SK-N-SH treated with all-trans-retinoic acid at 6 μM for 48 hours (cell line): ENCODE measurements at regions not wholly inside any gene's neighbourhood (a gene's known extent, or its start where the extent isn't known, plus 50 kb on each side); places are given as distances from the start of the nearest gene placed in this dataset.

Experiments
- ATAC-seq: fragments of 200-7000 bp; cut with Tn5 transposase; 3 replicates; pipeline ENCODE4 v1.9.1; 2020; ENCODE audit warnings: mild to moderate bottlenecking, moderate library complexity
- ARNTL ChIP-seq: fragments of 450-650 bp; formaldehyde crosslinking; IDR thresholded peaks from 2 replicates; pipeline ENCODE4 v1.5.0; 2020; ENCODE audit warnings: low read depth, mild to moderate bottlenecking, moderate library complexity, borderline replicate concordance
- BACH2 ChIP-seq: fragments of 250-450 bp; sonication (Bioruptor Pico); IDR thresholded peaks from 2 replicates; pipeline ENCODE4 v1.9.0; 2021; ENCODE audit warnings: mild to moderate bottlenecking, borderline replicate concordance
- CSDC2 ChIP-seq: fragments of 250-450 bp; sonication (Bioruptor Pico); IDR thresholded peaks from 2 replicates; pipeline ENCODE4 v1.5.0; 2020; ENCODE audit warnings: mild to moderate bottlenecking, moderate library complexity
- ESRRG ChIP-seq: fragments of 250-450 bp; sonication (Bioruptor Pico); IDR thresholded peaks from 2 replicates; pipeline ENCODE4 v1.6.1; 2021; ENCODE audit warnings: mild to moderate bottlenecking
- GLIS3 ChIP-seq: fragments of 250-450 bp; sonication (Bioruptor Pico); IDR thresholded peaks from 2 replicates; pipeline ENCODE4 v1.5.0; 2020; ENCODE audit warnings: mild to moderate bottlenecking, moderate library complexity
- ISL1 ChIP-seq: fragments of 250-450 bp; sonication (Bioruptor Pico); IDR thresholded peaks from 2 replicates; pipeline ENCODE4 v2.1.2; 2022; ENCODE audit warnings: mild to moderate bottlenecking, moderate library complexity
- OSR1 ChIP-seq: fragments of 250-450 bp; sonication (Bioruptor Pico); IDR thresholded peaks from 2 replicates; pipeline ENCODE4 v1.8.0; 2022; ENCODE audit warnings: moderate library complexity, mild to moderate bottlenecking, inconsistent platforms
- PPARA ChIP-seq: fragments of 250-450 bp; sonication (Bioruptor Pico); IDR thresholded peaks from 2 replicates; pipeline ENCODE4 v1.5.0; 2020; ENCODE audit warnings: mild to moderate bottlenecking, borderline replicate concordance
- RARB ChIP-seq: fragments of 250-450 bp; sonication (Bioruptor Pico); IDR thresholded peaks from 2 replicates; pipeline ENCODE4 v1.8.0; 2021; ENCODE audit warnings: mild to moderate bottlenecking, moderate library complexity
- SNAI2 ChIP-seq: fragments of 250-450 bp; sonication (Bioruptor Pico); IDR thresholded peaks from 2 replicates; pipeline ENCODE4 v1.5.0; 2020; ENCODE audit warnings: mild to moderate bottlenecking, moderate library complexity
- TCF4 ChIP-seq: fragments of 250-450 bp; sonication (Bioruptor Pico); IDR thresholded peaks from 2 replicates; pipeline ENCODE4 v1.8.0; 2021; ENCODE audit warnings: mild to moderate bottlenecking, moderate library complexity, borderline replicate concordance
- TOX ChIP-seq: fragments of 250-450 bp; sonication (Bioruptor Pico); IDR thresholded peaks from 2 replicates; pipeline ENCODE4 v1.8.0; 2021; ENCODE audit warnings: mild to moderate bottlenecking, moderate library complexity, borderline replicate concordance
- ZC3H10 ChIP-seq: fragments of 250-450 bp; sonication (Bioruptor Pico); IDR thresholded peaks from 2 replicates; pipeline ENCODE4 v1.5.1; 2021; ENCODE audit warnings: mild to moderate bottlenecking, moderate library complexity
- ZFP3 ChIP-seq: fragments of 250-450 bp; sonication (Bioruptor Pico); IDR thresholded peaks from 2 replicates; pipeline ENCODE4 v1.5.0; 2020; ENCODE audit warnings: mild to moderate bottlenecking, moderate library complexity
- ZFP30 ChIP-seq: fragments of 450-650 bp; formaldehyde crosslinking; IDR thresholded peaks from 2 replicates; pipeline ENCODE4 v1.5.0; 2022; ENCODE audit warnings: mild to moderate bottlenecking, moderate library complexity
- ZNF565 ChIP-seq: fragments of 450-650 bp; formaldehyde crosslinking; conservative IDR thresholded peaks from 2 replicates; pipeline ENCODE4 v1.5.0; 2020; ENCODE audit warnings: low read depth, mild to moderate bottlenecking, moderate library complexity
- ZNF70 ChIP-seq: fragments of 450-650 bp; formaldehyde crosslinking; IDR thresholded peaks from 2 replicates; pipeline ENCODE4 v1.5.0; 2020; ENCODE audit warnings: mild to moderate bottlenecking, moderate library complexity
- ZNF8 ChIP-seq: fragments of 450-650 bp; formaldehyde crosslinking; IDR thresholded peaks from 2 replicates; pipeline ENCODE4 v1.5.0; 2020; ENCODE audit warnings: mild to moderate bottlenecking, moderate library complexity
- TF ChIP-seq, protein P1 (sequence below): fragments of 250-450 bp; sonication (Bioruptor Pico); IDR thresholded peaks from 2 replicates; pipeline ENCODE4 v1.5.1; 2021; ENCODE audit warnings: mild to moderate bottlenecking, moderate library complexity
- TF ChIP-seq, protein P2 (sequence below): fragments of 250-450 bp; sonication (Bioruptor Pico); IDR thresholded peaks from 2 replicates; pipeline ENCODE4 v1.8.0; 2021; ENCODE audit warnings: low read depth, mild to moderate bottlenecking, moderate library complexity, borderline replicate concordance
- TF ChIP-seq, protein P3 (sequence below): fragments of 250-450 bp; sonication (Bioruptor Pico); IDR thresholded peaks from 2 replicates; pipeline ENCODE4 v1.5.0; 2020; ENCODE audit warnings: mild to moderate bottlenecking, moderate library complexity
- TF ChIP-seq, protein P4 (sequence below): fragments of 250-450 bp; sonication (Bioruptor Pico); IDR thresholded peaks from 2 replicates; pipeline ENCODE4 v1.5.1; 2020; ENCODE audit warnings: low read depth, mild to moderate bottlenecking, moderate library complexity
- TF ChIP-seq, protein P5 (sequence below): fragments of 250-450 bp; sonication (Bioruptor Pico); IDR thresholded peaks from 2 replicates; pipeline ENCODE4 v1.8.0; 2020; ENCODE audit warnings: mild to moderate bottlenecking, moderate library complexity, borderline replicate concordance

DNA sequence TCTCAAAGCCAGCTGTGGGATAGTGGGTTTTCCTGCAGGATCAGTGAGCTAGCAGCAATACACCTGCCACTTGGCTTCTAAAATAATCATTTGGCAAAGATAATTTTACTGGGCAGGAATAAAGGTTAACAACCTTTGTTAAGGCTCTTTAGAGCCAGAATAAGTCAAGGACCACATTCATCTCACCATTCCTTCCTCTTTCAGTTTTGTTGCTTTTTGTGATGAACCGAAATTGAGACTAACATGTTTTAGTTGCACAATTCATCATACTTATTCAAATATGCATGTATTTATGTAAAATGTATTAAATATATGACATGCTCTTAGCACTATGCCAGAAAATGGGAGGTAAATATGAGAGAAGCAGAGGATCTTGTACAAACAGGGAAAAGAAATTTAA lies 824.4 kb upstream of the TYRP1 start:
- no peak for ATAC-seq
- TF ChIP-seq, protein P1, sequence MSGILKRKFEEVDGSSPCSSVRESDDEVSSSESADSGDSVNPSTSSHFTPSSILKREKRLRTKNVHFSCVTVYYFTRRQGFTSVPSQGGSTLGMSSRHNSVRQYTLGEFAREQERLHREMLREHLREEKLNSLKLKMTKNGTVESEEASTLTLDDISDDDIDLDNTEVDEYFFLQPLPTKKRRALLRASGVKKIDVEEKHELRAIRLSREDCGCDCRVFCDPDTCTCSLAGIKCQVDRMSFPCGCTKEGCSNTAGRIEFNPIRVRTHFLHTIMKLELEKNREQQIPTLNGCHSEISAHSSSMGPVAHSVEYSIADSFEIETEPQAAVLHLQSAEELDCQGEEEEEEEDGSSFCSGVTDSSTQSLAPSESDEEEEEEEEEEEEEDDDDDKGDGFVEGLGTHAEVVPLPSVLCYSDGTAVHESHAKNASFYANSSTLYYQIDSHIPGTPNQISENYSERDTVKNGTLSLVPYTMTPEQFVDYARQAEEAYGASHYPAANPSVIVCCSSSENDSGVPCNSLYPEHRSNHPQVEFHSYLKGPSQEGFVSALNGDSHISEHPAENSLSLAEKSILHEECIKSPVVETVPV (CRISPR knock-in tag), result no peak
- TF ChIP-seq ISL1 (CRISPR knock-in tag), result no peak
- no peak for TF ChIP-seq OSR1 (CRISPR knock-in tag)
- no peak for TF ChIP-seq ZC3H10 (CRISPR knock-in tag)
- TF ChIP-seq PPARA, result no peak
- TF ChIP-seq RARB (CRISPR knock-in tag), result no peak
- TF ChIP-seq TOX (CRISPR knock-in tag), result no peak
- TF ChIP-seq SNAI2, result no peak
- TF ChIP-seq, protein P2, sequence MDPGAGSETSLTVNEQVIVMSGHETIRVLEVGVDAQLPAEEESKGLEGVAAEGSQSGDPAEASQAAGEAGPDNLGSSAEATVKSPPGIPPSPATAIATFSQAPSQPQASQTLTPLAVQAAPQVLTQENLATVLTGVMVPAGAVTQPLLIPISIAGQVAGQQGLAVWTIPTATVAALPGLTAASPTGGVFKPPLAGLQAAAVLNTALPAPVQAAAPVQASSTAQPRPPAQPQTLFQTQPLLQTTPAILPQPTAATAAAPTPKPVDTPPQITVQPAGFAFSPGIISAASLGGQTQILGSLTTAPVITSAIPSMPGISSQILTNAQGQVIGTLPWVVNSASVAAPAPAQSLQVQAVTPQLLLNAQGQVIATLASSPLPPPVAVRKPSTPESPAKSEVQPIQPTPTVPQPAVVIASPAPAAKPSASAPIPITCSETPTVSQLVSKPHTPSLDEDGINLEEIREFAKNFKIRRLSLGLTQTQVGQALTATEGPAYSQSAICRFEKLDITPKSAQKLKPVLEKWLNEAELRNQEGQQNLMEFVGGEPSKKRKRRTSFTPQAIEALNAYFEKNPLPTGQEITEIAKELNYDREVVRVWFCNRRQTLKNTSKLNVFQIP, result no peak
- TF ChIP-seq, protein P3, sequence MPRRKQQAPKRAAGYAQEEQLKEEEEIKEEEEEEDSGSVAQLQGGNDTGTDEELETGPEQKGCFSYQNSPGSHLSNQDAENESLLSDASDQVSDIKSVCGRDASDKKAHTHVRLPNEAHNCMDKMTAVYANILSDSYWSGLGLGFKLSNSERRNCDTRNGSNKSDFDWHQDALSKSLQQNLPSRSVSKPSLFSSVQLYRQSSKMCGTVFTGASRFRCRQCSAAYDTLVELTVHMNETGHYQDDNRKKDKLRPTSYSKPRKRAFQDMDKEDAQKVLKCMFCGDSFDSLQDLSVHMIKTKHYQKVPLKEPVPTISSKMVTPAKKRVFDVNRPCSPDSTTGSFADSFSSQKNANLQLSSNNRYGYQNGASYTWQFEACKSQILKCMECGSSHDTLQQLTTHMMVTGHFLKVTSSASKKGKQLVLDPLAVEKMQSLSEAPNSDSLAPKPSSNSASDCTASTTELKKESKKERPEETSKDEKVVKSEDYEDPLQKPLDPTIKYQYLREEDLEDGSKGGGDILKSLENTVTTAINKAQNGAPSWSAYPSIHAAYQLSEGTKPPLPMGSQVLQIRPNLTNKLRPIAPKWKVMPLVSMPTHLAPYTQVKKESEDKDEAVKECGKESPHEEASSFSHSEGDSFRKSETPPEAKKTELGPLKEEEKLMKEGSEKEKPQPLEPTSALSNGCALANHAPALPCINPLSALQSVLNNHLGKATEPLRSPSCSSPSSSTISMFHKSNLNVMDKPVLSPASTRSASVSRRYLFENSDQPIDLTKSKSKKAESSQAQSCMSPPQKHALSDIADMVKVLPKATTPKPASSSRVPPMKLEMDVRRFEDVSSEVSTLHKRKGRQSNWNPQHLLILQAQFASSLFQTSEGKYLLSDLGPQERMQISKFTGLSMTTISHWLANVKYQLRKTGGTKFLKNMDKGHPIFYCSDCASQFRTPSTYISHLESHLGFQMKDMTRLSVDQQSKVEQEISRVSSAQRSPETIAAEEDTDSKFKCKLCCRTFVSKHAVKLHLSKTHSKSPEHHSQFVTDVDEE (CRISPR knock-in tag), result no peak
- no peak for TF ChIP-seq BACH2 (CRISPR knock-in tag)
- TF ChIP-seq ZFP30 (CRISPR knock-in tag), result no peak
- no peak for TF ChIP-seq ZFP3 (CRISPR knock-in tag)
- no peak for TF ChIP-seq ZNF565 (CRISPR knock-in tag)
- TF ChIP-seq CSDC2, result no peak
- no peak for TF ChIP-seq ARNTL (CRISPR knock-in tag)
- no peak for TF ChIP-seq TCF4 (CRISPR knock-in tag)
- TF ChIP-seq ESRRG (CRISPR knock-in tag), result no peak
- TF ChIP-seq, all 23 proteins: peak for 0

DNA sequence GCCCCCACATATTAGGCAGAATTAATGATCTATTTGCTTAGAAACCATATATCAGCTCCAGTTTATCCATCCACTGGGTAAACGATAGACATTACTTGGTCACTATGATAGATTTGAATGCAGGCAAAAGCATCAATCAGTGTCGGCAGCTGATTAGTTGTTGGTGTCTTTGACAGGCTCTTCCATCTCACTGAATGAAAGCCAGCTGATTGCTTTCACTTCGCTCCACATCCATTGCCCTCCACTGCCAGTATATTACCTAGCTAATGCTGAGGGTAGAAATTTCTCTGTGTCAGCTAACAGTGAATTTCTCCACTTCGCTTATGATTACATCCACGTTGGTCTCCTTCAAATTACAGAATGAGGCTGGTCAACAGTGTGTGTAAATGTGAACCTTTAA lies 821.3 kb upstream of the TYRP1 start:
- TF ChIP-seq ZNF8 (no peak), ZNF70 (no peak), ZC3H10 (CRISPR knock-in tag) (no peak), SNAI2 (no peak), ZFP3 (CRISPR knock-in tag) (no peak), ISL1 (CRISPR knock-in tag) (no peak), ARNTL (CRISPR knock-in tag) (no peak), CSDC2 (no peak), OSR1 (CRISPR knock-in tag) (no peak), BACH2 (CRISPR knock-in tag) (no peak), ZNF565 (CRISPR knock-in tag) (no peak), GLIS3 (CRISPR knock-in tag) (no peak), RARB (CRISPR knock-in tag) (no peak)
- TF ChIP-seq, protein P1 (CRISPR knock-in tag), result no peak
- TF ChIP-seq, protein P4, sequence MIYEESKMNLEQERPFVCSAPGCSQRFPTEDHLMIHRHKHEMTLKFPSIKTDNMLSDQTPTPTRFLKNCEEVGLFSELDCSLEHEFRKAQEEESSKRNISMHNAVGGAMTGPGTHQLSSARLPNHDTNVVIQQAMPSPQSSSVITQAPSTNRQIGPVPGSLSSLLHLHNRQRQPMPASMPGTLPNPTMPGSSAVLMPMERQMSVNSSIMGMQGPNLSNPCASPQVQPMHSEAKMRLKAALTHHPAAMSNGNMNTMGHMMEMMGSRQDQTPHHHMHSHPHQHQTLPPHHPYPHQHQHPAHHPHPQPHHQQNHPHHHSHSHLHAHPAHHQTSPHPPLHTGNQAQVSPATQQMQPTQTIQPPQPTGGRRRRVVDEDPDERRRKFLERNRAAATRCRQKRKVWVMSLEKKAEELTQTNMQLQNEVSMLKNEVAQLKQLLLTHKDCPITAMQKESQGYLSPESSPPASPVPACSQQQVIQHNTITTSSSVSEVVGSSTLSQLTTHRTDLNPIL (CRISPR knock-in tag), result no peak
- TF ChIP-seq, protein P5, sequence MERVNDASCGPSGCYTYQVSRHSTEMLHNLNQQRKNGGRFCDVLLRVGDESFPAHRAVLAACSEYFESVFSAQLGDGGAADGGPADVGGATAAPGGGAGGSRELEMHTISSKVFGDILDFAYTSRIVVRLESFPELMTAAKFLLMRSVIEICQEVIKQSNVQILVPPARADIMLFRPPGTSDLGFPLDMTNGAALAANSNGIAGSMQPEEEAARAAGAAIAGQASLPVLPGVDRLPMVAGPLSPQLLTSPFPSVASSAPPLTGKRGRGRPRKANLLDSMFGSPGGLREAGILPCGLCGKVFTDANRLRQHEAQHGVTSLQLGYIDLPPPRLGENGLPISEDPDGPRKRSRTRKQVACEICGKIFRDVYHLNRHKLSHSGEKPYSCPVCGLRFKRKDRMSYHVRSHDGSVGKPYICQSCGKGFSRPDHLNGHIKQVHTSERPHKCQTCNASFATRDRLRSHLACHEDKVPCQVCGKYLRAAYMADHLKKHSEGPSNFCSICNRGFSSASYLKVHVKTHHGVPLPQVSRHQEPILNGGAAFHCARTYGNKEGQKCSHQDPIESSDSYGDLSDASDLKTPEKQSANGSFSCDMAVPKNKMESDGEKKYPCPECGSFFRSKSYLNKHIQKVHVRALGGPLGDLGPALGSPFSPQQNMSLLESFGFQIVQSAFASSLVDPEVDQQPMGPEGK (CRISPR knock-in tag), result no peak
- TF ChIP-seq, protein P3 (CRISPR knock-in tag), result no peak
- ATAC-seq, result no peak
